Liver (tissue), 8 donors: ENCODE measurements at regions not wholly inside any gene's neighbourhood (a gene's known extent, or its start where the extent isn't known, plus 50 kb on each side); places are given as distances from the start of the nearest gene placed in this dataset.

Experiments
- DNase-seq: peaks from one replicate; pipeline ENCODE4 v3.0.0-alpha.2; 2017; ENCODE audit warnings: low spot score
- H3K27ac ChIP-seq, 2 donors: one replicate each; pipeline ENCODE4 v1.7.0; 2013; ENCODE audit warnings: inconsistent platforms in 2 of 2, low read length in 2 of 2, control low read depth in 1 of 2, low read depth in 1 of 2, mild to moderate bottlenecking in 1 of 2
- H3K27me3 ChIP-seq, 4 donors: one replicate each; pipeline versions ENCODE4 v1.6.1 to v1.7.0; 2013; ENCODE audit warnings: low read length in 3 of 4, inconsistent platforms in 1 of 4, mild to moderate bottlenecking in 1 of 4, moderate library complexity in 1 of 4; ENCODE audit not compliant: control insufficient read depth in 4 of 4, insufficient read depth in 4 of 4
- H3K36me3 ChIP-seq, 4 donors: one replicate each; pipeline versions ENCODE4 v1.6.1 to v1.7.0; 2013; ENCODE audit warnings: low read length in 3 of 4, mild to moderate bottlenecking in 3 of 4, low read depth in 1 of 4, moderate library complexity in 1 of 4; ENCODE audit not compliant: control insufficient read depth in 4 of 4, insufficient read depth in 3 of 4
- H3K4me1 ChIP-seq, 4 donors: one replicate each; pipeline versions ENCODE4 v1.6.1 to v1.7.0; 2013; ENCODE audit warnings: low read length in 3 of 4, mild to moderate bottlenecking in 3 of 4, moderate library complexity in 1 of 4; ENCODE audit not compliant: control insufficient read depth in 4 of 4, insufficient read depth in 4 of 4
- H3K4me3 ChIP-seq, 3 donors: one replicate each; pipeline versions ENCODE4 v1.6.1 to v1.7.0; 2013; ENCODE audit warnings: low read length in 3 of 3, control low read depth in 1 of 3, low read depth in 1 of 3, mild to moderate bottlenecking in 1 of 3
- H3K9ac ChIP-seq, 2 donors: one replicate each; pipeline ENCODE4 v1.7.0; 2013; ENCODE audit warnings: low read length in 2 of 2, mild to moderate bottlenecking in 2 of 2, moderate library complexity in 2 of 2, control low read depth in 1 of 2, low read depth in 1 of 2
- H3K9me3 ChIP-seq, 4 donors: one replicate each; pipeline versions ENCODE4 v1.6.1 to v1.7.0; 2013; ENCODE audit warnings: low read length in 3 of 4; ENCODE audit not compliant: control insufficient read depth in 4 of 4
- ATF3 ChIP-seq: IDR thresholded peaks from 2 replicates; pipeline ENCODE4 v1.6.1; 2016; ENCODE audit warnings: antibody characterized with exemption
- CTCF ChIP-seq: fragments of 150-350 bp; IDR thresholded peaks from 2 replicates; pipeline ENCODE4 v1.5.1; 2017; ENCODE audit warnings: improper control_type of control experiment, low read depth, low read length; ENCODE audit not compliant: missing input control
- EGR1 ChIP-seq, 2 donors: IDR thresholded peaks; 2 replicates each; pipeline ENCODE4 v1.6.1; 2016 to 2018; ENCODE audit warnings: antibody characterized with exemption in 2 of 2, low read depth in 2 of 2
- FOXA1 ChIP-seq: IDR thresholded peaks from 2 replicates; pipeline ENCODE4 v1.6.1; 2016; ENCODE audit warnings: antibody characterized with exemption
- FOXA2 ChIP-seq: IDR thresholded peaks from 2 replicates; pipeline ENCODE4 v1.6.1; 2016; ENCODE audit warnings: antibody characterized with exemption
- GABPA ChIP-seq, 2 donors: IDR thresholded peaks in 1 of 2; conservative IDR thresholded peaks in 1 of 2; 2 replicates each; pipeline ENCODE4 v1.6.1; 2016; ENCODE audit warnings: antibody characterized with exemption in 2 of 2, mild to moderate bottlenecking in 1 of 2, moderate library complexity in 1 of 2
- HNF4A ChIP-seq, 2 donors: conservative IDR thresholded peaks; 2 replicates each; pipeline ENCODE4 v1.6.1; 2016; ENCODE audit warnings: antibody characterized with exemption in 2 of 2, mild to moderate bottlenecking in 2 of 2
- HNF4G ChIP-seq: IDR thresholded peaks from 2 replicates; pipeline ENCODE4 v1.6.1; 2016; ENCODE audit warnings: antibody characterized with exemption
- JUND ChIP-seq, 2 donors: IDR thresholded peaks; 2 replicates each; pipeline ENCODE4 v1.6.1; 2016; ENCODE audit warnings: antibody characterized with exemption in 2 of 2
- MAX ChIP-seq: IDR thresholded peaks from 2 replicates; pipeline ENCODE4 v1.6.1; 2016; ENCODE audit warnings: antibody characterized with exemption
- NR2F2 ChIP-seq: IDR thresholded peaks from 2 replicates; pipeline ENCODE4 v1.6.1; 2016; ENCODE audit warnings: antibody characterized with exemption
- RAD21 ChIP-seq, 2 donors: IDR thresholded peaks; 2 replicates each; pipeline ENCODE4 v1.6.1; 2016; ENCODE audit warnings: antibody characterized with exemption in 2 of 2, mild to moderate bottlenecking in 2 of 2
- REST ChIP-seq: IDR thresholded peaks from 2 replicates; pipeline ENCODE4 v1.6.1; 2016; ENCODE audit warnings: antibody characterized with exemption, mild to moderate bottlenecking
- RXRA ChIP-seq, 2 donors: IDR thresholded peaks; 2 replicates each; pipeline ENCODE4 v1.6.1; 2017 to 2018; ENCODE audit warnings: antibody characterized with exemption in 2 of 2, mild to moderate bottlenecking in 1 of 2
- SP1 ChIP-seq: IDR thresholded peaks from 2 replicates; pipeline ENCODE4 v1.6.1; 2018; ENCODE audit warnings: antibody characterized with exemption, mild to moderate bottlenecking
- TAF1 ChIP-seq: conservative IDR thresholded peaks from 2 replicates; pipeline ENCODE4 v1.6.1; 2016; ENCODE audit warnings: antibody characterized with exemption, mild to moderate bottlenecking
- YY1 ChIP-seq: IDR thresholded peaks from 2 replicates; pipeline ENCODE4 v1.6.1; 2016; ENCODE audit warnings: antibody characterized with exemption, mild to moderate bottlenecking
- ZBTB33 ChIP-seq: IDR thresholded peaks from 2 replicates; pipeline ENCODE4 v1.6.1; 2016; ENCODE audit warnings: antibody characterized with exemption
- WGBS: extraction: QIAGEN DNeasy Blood & Tissue Kit; methylation state at CpG from one replicate; pipeline ENCODE4 v1.1.7; 2013; 5-methylcytosine and 5-hydroxymethylcytosine counted together
- donor health status: healthy.
- donor health status: healthy.
- donor health status: healthy.
- donor health status: healthy.
- donor health status: healthy.

- TF ChIP-seq CTCF: no peak
These were observed 59.2 kb upstream of the NKX1-1 start (continued) for GRCh38 chr4:1465173-1466033.

- DNase-seq: no peak
- H3K4me1 ChIP-seq: no peaks in the 10 kb centered on the region
- no peak overlapping the region for H3K9ac ChIP-seq
- 66% methylated on average over 15 of the region's 15 CpGs for WGBS
- no peak overlapping the region for H3K4me3 ChIP-seq
- no peak for TF ChIP-seq REST
- TF ChIP-seq CTCF: no peak
- no peak for TF ChIP-seq FOXA1
- no peak for TF ChIP-seq YY1
- TF ChIP-seq SP1: no peak
- TF ChIP-seq MAX: no peak
- TF ChIP-seq RXRA (IDR thresholded peaks at IDR 0.05): no peak
- no peak for TF ChIP-seq TAF1
- no peak for TF ChIP-seq JUND (IDR thresholded peaks at IDR 0.05)
- TF ChIP-seq GABPA (IDR thresholded peaks at IDR 0.05 in 1 of 2, conservative IDR thresholded peaks at IDR 0.05 in 1 of 2): no peak
- TF ChIP-seq ZBTB33: no peak
- no peak for TF ChIP-seq FOXA2
- TF ChIP-seq HNF4A (conservative IDR thresholded peaks at IDR 0.05): no peak
- no peak for TF ChIP-seq RAD21 (IDR thresholded peaks at IDR 0.05)
- no peak for TF ChIP-seq ATF3
- TF ChIP-seq NR2F2: no peak
- TF ChIP-seq EGR1 (IDR thresholded peaks at IDR 0.05; ENCODE audit: low read depth in 2 of 2): no peak
- no peak for TF ChIP-seq HNF4G
- peaks cover 0 to 2% (median 1%) of the 10 kb centered on the region in 4 donors for H3K27me3 ChIP-seq
- H3K36me3 ChIP-seq: no peaks in the 10 kb centered on the region
- H3K9me3 ChIP-seq: peaks cover 0 to 2% (median 0%) of the 10 kb centered on the region in 4 donors
- H3K27ac ChIP-seq: no peak overlapping the region
These were observed 58.4 kb upstream of the NKX1-1 start for GRCh38 chr4:1464581-1465171.
